ENCODE measurements at regions not wholly inside any gene's neighbourhood (a gene's known extent, or its start where the extent isn't known, plus 50 kb on each side); places are given as distances from the start of the nearest gene placed in this dataset.

DNA sequence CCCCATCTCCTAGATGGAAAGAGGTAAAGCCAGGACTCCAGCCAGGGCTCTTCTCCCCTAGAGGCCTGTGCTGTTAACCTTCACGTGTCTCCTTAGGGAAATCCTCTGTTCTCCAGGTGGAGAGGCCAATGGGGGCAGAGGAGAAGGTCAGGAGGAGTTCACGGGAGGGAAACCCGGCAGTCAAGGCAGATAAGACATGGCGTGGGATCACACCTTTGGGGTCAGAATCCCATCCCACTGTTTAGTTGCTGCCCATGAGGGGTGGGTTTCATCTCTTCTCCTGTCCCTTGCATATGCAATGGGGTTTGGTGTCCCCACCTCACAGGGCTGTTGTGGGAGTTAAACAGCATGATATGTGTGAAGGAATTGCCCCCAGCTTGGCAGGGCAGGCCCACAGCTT lies 469.7 kb downstream of the TBC1D22A start:
- Mint-ChIP-seq H3K27ac (no peak overlapping the region), H3K9me3 (peaks cover 0 to 5% (median 2%) of the 10 kb centered on the region in 7 donors), H3K4me3 (no peak overlapping the region), H3K4me1 (no peaks in the 10 kb centered on the region), H3K27me3 (peaks cover 8% of the 10 kb centered on the region), H3K36me3 (no peaks in the 10 kb centered on the region)
- H3K9me3 ChIP-seq (ENCODE audit: control insufficient read depth in 2 of 2, low read length in 2 of 2), result peaks cover 0 to 6% of the 10 kb centered on the region in 2 experiments
- no peak overlapping the region for H3K27ac ChIP-seq (ENCODE audit: insufficient read depth, low read length, poor library complexity, severe bottlenecking)
- no peaks in the 10 kb centered on the region for H3K27me3 ChIP-seq (ENCODE audit: control insufficient read depth, insufficient read depth, low read length)
- no peak for DNase-seq
- H3K4me3 ChIP-seq (ENCODE audit: low read depth, low read length), result no peak overlapping the region
- no peaks in the 10 kb centered on the region for H3K4me1 ChIP-seq (ENCODE audit: control insufficient read depth, insufficient read depth, low read length, poor library complexity, severe bottlenecking)
- no peaks in the 10 kb centered on the region for H3K36me3 ChIP-seq (ENCODE audit: control insufficient read depth, insufficient read depth, low read length)
- ATAC-seq (ENCODE audit: low read depth in 2 of 2), result no peak

DNA sequence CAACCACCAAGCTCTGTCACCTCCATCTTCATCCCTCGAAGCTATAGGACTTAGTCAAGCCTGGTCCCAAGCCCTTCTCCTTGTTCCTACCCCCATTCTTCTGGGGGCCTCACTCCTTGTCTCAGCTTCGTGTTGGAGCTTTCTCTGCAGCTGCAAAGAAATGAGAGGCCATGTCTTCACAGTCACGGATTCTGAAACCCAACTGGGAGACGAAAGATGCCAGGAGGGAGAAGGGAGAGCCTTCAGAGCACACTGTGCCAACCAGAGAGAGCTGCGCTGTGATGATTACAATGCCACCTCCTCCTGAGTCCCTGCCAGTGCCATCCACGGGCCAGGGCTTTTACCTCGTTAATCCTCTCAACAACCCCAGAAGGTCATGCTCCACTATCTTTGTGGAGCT lies 469.3 kb downstream of the TBC1D22A start:
- Histone ChIP-seq H3K9me3 (ENCODE audit: control insufficient read depth in 2 of 2, low read length in 2 of 2) (peaks cover 0 to 6% of the 10 kb centered on the region in 2 experiments), H3K4me3 (ENCODE audit: low read depth, low read length) (no peak overlapping the region), H3K4me1 (ENCODE audit: control insufficient read depth, insufficient read depth, low read length, poor library complexity, severe bottlenecking) (no peaks in the 10 kb centered on the region), H3K27ac (ENCODE audit: insufficient read depth, low read length, poor library complexity, severe bottlenecking) (no peak overlapping the region), H3K36me3 (ENCODE audit: control insufficient read depth, insufficient read depth, low read length) (no peaks in the 10 kb centered on the region), H3K27me3 (ENCODE audit: control insufficient read depth, insufficient read depth, low read length) (no peaks in the 10 kb centered on the region)
- DNase-seq, result no peak
- H3K4me3 Mint-ChIP-seq, result no peak overlapping the region
- peaks cover 5% of the 10 kb centered on the region for H3K27me3 Mint-ChIP-seq
- H3K27ac Mint-ChIP-seq, result no peak overlapping the region
- peaks cover 0 to 5% (median 2%) of the 10 kb centered on the region in 7 donors for H3K9me3 Mint-ChIP-seq
- no peaks in the 10 kb centered on the region for H3K36me3 Mint-ChIP-seq
- ATAC-seq (ENCODE audit: low read depth in 2 of 2), result no peak
- H3K4me1 Mint-ChIP-seq, result no peaks in the 10 kb centered on the region

GRCh38 chr22:47230741-47231140 lies 468.3 kb downstream of the TBC1D22A start:
- Mint-ChIP-seq H3K27me3 (peaks cover 5% of the 10 kb centered on the region), H3K4me3 (no peak overlapping the region), H3K4me1 (no peaks in the 10 kb centered on the region), H3K36me3 (no peaks in the 10 kb centered on the region), H3K9me3 (peaks cover 0 to 5% (median 2%) of the 10 kb centered on the region in 7 donors), H3K27ac (no peak overlapping the region)
- Histone ChIP-seq H3K9me3 (ENCODE audit: control insufficient read depth in 2 of 2, low read length in 2 of 2) (peaks cover 0 to 6% of the 10 kb centered on the region in 2 experiments), H3K4me3 (ENCODE audit: low read depth, low read length) (no peak overlapping the region), H3K27ac (ENCODE audit: insufficient read depth, low read length, poor library complexity, severe bottlenecking) (no peak overlapping the region), H3K27me3 (ENCODE audit: control insufficient read depth, insufficient read depth, low read length) (no peaks in the 10 kb centered on the region), H3K4me1 (ENCODE audit: control insufficient read depth, insufficient read depth, low read length, poor library complexity, severe bottlenecking) (no peaks in the 10 kb centered on the region), H3K36me3 (ENCODE audit: control insufficient read depth, insufficient read depth, low read length) (no peaks in the 10 kb centered on the region)
- no peak for DNase-seq
- ATAC-seq (ENCODE audit: low read depth in 2 of 2), result no peak

DNA sequence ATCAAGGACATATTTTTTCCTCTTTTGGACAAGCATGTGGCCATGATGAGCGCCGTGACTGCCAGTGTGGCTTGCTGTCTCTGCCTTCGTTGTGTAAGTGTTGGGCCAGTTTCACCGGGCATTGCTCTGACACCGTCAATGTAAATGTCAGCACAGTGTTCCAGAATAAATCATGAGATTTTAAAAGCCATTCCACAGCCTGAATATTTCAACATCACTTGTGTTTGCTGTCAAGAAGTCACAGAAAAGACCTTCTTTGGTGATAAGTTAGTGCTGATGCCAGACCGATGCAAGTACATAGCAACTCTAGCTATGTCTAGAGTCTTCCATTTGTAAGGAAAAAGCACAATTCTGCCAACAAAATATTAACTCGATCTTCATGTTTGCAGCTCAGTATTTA lies 467.8 kb downstream of the TBC1D22A start:
- DNase-seq (no peak), ATAC-seq (ENCODE audit: low read depth in 2 of 2) (no peak)
- no peaks in the 10 kb centered on the region for H3K27me3 ChIP-seq (ENCODE audit: control insufficient read depth, insufficient read depth, low read length)
- no peaks in the 10 kb centered on the region for H3K36me3 ChIP-seq (ENCODE audit: control insufficient read depth, insufficient read depth, low read length)
- H3K4me1 ChIP-seq (ENCODE audit: control insufficient read depth, insufficient read depth, low read length, poor library complexity, severe bottlenecking), result no peaks in the 10 kb centered on the region
- Mint-ChIP-seq H3K27ac (no peak overlapping the region), H3K36me3 (no peaks in the 10 kb centered on the region), H3K9me3 (peaks cover 0 to 5% (median 2%) of the 10 kb centered on the region in 7 donors), H3K4me1 (no peaks in the 10 kb centered on the region), H3K4me3 (no peak overlapping the region), H3K27me3 (peaks cover 5% of the 10 kb centered on the region)
- no peak overlapping the region for H3K27ac ChIP-seq (ENCODE audit: insufficient read depth, low read length, poor library complexity, severe bottlenecking)
- no peak overlapping the region for H3K4me3 ChIP-seq (ENCODE audit: low read depth, low read length)
- peaks cover 0 to 6% of the 10 kb centered on the region in 2 experiments for H3K9me3 ChIP-seq (ENCODE audit: control insufficient read depth in 2 of 2, low read length in 2 of 2)

GRCh38 chr22:47228767-47229166 lies 466.3 kb downstream of the TBC1D22A start:
- Mint-ChIP-seq H3K36me3 (no peaks in the 10 kb centered on the region), H3K27ac (no peak overlapping the region), H3K4me1 (no peaks in the 10 kb centered on the region), H3K4me3 (no peak overlapping the region), H3K27me3 (peaks cover 5% of the 10 kb centered on the region), H3K9me3 (peaks cover 0 to 5% (median 2%) of the 10 kb centered on the region in 7 donors)
- H3K4me3 ChIP-seq (ENCODE audit: low read depth, low read length), result no peak overlapping the region
- DNase-seq, result no peak
- no peaks in the 10 kb centered on the region for H3K36me3 ChIP-seq (ENCODE audit: control insufficient read depth, insufficient read depth, low read length)
- H3K27ac ChIP-seq (ENCODE audit: insufficient read depth, low read length, poor library complexity, severe bottlenecking), result no peak overlapping the region
- ATAC-seq (ENCODE audit: low read depth in 2 of 2), result no peak
- H3K27me3 ChIP-seq (ENCODE audit: control insufficient read depth, insufficient read depth, low read length), result no peaks in the 10 kb centered on the region
- no peaks in the 10 kb centered on the region for H3K4me1 ChIP-seq (ENCODE audit: control insufficient read depth, insufficient read depth, low read length, poor library complexity, severe bottlenecking)
- peaks cover 0 to 6% of the 10 kb centered on the region in 2 experiments for H3K9me3 ChIP-seq (ENCODE audit: control insufficient read depth in 2 of 2, low read length in 2 of 2)

DNA sequence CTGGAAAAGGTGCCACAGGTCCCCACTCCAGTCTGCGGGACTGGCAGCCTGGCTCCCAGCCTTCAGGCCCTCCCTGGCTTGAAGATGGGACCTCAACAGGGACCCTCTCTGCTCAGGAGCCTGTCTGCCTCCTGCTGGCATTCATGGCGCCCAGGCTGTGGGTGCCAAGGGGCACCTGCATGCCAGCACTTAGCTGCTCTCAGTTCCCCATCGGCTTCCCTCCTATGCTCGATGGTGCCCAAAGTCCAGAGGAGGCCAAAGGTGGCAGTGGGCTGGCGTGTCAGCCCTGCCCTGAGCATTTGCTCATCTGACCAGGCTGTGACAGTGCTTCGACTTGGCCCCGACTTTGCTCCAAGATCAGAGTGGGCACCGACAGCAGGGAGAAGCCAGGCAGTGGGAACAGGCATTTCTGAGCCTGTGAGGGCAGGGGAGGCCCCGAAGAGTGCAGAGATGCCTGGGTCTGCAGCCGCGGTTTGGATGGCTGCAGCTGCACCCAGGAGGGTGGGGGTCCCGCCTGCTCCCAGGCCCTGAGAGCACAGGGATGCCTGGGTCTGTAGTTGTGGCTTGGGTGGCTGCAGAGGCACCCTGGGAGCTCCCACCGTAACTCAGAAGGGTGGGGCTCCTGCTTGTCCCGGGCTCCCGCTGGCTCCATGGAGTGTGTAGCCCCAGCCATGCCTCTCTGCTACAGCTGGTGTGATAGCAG lies 463.6 kb downstream of the TBC1D22A start:
- H3K4me3 ChIP-seq (ENCODE audit: low read depth, low read length), result no peak overlapping the region
- Mint-ChIP-seq H3K9me3 (peaks cover 0 to 3% (median 0%) of the 10 kb centered on the region in 7 donors), H3K27ac (no peak overlapping the region), H3K36me3 (no peaks in the 10 kb centered on the region), H3K4me1 (no peaks in the 10 kb centered on the region), H3K27me3 (peaks cover 5% of the 10 kb centered on the region), H3K4me3 (no peak overlapping the region)
- H3K9me3 ChIP-seq (ENCODE audit: control insufficient read depth in 2 of 2, low read length in 2 of 2), result no peaks in the 10 kb centered on the region
- ATAC-seq (ENCODE audit: low read depth in 2 of 2) (no peak), DNase-seq (no peak)
- H3K27me3 ChIP-seq (ENCODE audit: control insufficient read depth, insufficient read depth, low read length), result no peaks in the 10 kb centered on the region
- H3K27ac ChIP-seq (ENCODE audit: insufficient read depth, low read length, poor library complexity, severe bottlenecking), result no peak overlapping the region
- H3K36me3 ChIP-seq (ENCODE audit: control insufficient read depth, insufficient read depth, low read length), result no peaks in the 10 kb centered on the region
- H3K4me1 ChIP-seq (ENCODE audit: control insufficient read depth, insufficient read depth, low read length, poor library complexity, severe bottlenecking), result no peaks in the 10 kb centered on the region

DNA sequence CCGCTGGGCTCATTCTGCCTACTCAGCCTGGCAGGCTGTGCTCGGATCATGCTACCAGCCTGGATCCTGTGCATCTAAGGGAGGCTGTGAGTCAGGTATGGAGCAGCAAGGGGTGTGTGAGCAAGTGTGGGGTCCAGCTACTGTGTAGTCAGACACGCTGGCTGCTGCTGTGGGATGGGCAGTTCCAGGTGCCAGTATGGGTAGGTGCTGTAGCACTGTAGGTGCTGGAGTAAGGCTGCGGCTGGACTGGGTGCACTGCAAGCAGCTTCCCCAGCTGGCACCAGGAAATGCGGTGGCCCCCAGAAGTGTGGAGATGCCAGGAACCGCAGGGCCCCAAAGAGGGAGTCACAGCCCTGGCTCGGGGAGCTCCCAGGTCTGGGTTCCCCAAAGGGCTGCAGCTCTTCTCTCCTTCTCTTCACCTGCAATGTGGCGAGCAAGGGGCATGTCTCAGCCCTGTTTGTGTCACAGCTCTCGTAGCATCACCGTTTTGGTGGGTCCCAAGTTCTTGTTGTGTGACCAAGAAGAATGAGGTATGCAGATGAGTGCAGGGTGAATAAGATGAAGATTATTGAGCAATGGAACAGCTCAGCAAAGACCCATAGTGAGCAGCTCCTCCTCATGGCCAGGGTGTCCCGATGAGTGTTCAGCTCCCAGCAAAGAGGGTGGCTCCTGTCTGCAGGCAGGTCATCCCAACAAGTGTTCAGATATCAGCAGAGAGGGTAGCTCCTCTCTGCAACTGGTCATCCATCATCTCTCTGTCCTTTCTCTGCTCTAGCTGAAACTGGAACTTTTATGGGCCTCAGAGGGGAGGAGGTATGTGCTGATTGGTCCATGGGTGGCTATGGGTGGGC lies 462.9 kb downstream of the TBC1D22A start:
- ATAC-seq (ENCODE audit: low read depth in 2 of 2) (no peak), DNase-seq (no peak)
- no peaks in the 10 kb centered on the region for H3K9me3 ChIP-seq (ENCODE audit: control insufficient read depth in 2 of 2, low read length in 2 of 2)
- H3K4me1 ChIP-seq (ENCODE audit: control insufficient read depth, insufficient read depth, low read length, poor library complexity, severe bottlenecking), result no peaks in the 10 kb centered on the region
- H3K27ac Mint-ChIP-seq, result no peak overlapping the region
- H3K27me3 Mint-ChIP-seq, result peaks cover 5% of the 10 kb centered on the region
- no peaks in the 10 kb centered on the region for H3K27me3 ChIP-seq (ENCODE audit: control insufficient read depth, insufficient read depth, low read length)
- H3K4me1 Mint-ChIP-seq, result peaks cover 0 to 1% (median 0%) of the 10 kb centered on the region in 4 donors
- no peak overlapping the region for H3K27ac ChIP-seq (ENCODE audit: insufficient read depth, low read length, poor library complexity, severe bottlenecking)
- H3K36me3 Mint-ChIP-seq, result no peaks in the 10 kb centered on the region
- H3K9me3 Mint-ChIP-seq, result peaks cover 0 to 3% (median 0%) of the 10 kb centered on the region in 7 donors
- no peak overlapping the region for H3K4me3 ChIP-seq (ENCODE audit: low read depth, low read length)
- no peaks in the 10 kb centered on the region for H3K36me3 ChIP-seq (ENCODE audit: control insufficient read depth, insufficient read depth, low read length)
- no peak overlapping the region for H3K4me3 Mint-ChIP-seq
